AG08395 (cell line): ENCODE measurements at regions not wholly inside any gene's neighbourhood (a gene's known extent, or its start where the extent isn't known, plus 50 kb on each side); places are given as distances from the start of the nearest gene placed in this dataset.
"Not testable (repeated sequence)": the region's sequence is repeated elsewhere in the genome, so short reads cannot be mapped to it uniquely, and the experiment has no call there.

Experiments
- DNase-seq: peaks from one replicate; pipeline ENCODE4 v3.0.0; 2012; ENCODE audit warnings: mixed read lengths, low spot score

DNA sequence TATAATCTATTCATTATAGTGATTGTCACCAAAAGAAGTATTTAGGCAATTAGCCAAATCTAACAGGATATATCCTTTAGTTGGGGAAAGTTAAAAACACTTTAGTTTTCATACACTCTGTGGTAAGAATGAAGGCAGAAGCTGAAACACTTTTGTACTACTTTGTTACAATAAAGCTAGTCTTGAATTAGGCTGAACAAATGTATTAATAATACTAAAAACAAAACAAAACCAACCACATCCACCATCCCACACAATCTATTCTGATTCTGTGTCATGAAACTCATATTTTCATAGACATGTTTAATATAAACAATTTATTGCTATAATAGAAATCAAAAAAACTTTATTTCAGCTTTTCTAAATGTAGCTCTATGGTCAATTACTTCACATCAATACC, 508.8 kb downstream of the ZEB2 start:
- no peak for DNase-seq

DNA sequence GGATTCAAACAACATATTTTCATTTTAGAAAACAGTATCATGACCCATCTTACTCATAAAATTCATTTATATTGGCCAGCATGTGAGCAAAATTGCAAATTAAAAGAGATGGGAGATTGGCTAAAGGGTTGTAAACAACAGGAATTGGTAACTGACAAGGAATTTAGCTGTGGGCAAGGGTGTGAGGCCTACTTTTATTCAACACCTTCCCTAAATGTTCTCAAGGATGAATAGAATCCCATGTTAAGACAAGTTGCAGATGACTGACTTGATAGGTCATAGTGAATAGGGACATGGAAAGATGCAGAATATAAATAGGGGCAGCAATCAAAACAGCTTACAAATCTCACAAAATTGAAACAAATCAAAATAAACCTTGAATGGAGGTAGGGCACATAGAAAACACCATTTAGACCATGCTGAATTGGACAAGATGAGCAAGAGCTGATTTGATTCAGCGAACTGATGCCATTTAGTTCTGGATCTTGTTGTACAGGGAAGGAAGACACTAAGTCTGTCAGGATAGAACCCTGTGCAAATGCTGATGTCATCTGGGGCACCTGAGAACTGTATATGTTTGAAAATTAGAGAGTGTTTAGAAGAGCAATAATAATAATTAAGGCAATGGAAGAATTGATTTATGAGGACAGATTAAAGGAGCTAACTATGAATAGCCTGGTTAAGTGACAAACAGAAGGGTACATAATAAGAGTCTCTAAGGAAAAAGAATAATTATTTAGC, 509.7 kb downstream of the ZEB2 start:
- no peak for DNase-seq

DNA sequence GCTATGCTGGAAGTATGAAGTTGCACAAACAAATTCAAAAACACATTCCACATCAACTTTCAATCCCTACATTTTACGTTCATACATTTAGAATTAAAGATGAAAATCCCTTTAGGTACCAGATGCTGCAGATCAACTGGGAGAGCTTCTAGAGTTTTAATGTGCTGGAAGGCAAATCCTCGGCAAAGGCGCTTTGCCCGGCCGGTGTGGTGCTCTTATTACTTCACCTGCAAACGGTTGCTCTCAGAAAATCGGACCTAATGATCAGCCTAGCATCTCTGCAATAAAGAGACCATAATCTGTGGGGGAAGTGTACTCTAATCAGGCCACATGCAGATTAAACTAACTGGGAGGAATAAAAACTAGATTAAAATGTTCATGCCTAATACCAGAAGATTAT, 513.8 kb downstream of the ZEB2 start:
- DNase-seq: no peak

DNA sequence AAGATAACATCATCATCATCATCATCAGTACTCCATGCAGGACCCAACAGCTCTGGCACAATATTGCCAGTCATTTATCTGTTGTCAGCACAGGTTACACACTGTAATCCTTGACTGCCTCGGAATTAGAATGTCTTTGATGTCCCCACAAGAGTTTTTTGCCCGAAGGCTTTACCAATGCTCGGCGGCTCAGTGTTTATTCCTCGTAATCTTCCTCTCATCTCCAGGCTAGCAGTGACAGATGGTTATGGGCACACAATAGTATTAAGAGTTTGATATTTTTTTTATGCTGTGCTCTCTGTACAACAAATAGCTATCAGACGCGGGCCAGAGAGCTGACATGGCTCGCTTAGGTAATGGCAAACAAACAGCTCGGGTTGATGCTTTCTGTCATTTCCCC, 515.2 kb downstream of the ZEB2 start:
- no peak for DNase-seq

DNA sequence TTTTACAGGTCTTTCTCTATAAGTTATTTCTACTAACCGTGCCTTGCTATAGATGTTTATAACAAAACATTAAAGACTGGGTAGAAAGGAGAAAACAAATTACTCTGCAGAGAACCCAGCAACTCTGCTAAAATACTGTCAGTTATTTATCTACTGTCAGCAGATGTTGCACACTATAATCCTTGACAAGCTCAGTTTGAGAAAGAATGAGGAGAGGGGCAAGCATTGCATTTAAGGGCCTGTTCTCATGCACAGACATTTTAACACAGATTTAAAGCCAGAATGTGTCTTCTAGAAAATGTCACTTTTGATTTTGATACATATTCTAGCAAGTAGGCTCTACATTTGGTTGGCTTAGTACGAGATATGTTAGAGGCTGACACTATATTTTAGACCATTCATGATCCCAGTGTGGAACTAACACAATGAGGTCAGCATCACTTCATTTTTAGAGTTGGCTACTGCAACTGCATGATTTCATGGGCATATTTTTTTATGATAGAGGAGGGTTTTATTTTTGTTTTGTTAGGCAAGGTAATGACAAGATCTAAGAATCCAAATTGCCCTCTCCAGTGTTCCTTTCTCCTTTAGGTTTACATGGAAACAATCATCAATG, 516.4 kb downstream of the ZEB2 start:
- no peak for DNase-seq

DNA sequence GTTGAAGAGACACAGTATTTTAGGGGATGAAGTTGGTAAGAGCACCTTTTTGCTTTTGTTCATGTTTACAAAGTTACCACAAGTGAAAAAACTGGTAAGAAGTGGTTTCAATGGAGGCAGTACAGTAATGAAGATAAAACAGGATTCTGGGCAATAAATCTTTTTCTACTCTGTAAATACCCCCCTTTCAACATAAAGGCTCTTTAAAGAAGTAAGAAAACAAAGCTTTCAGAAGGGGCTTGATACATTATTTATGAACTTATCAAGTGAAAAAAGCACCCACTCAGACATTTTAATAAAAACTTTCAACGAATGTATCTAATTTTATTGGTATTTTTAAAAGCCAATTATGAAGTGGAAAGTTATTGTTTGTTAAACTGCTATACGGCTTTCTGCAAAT, 522.9 kb downstream of the ZEB2 start:
- no peak for DNase-seq

DNA sequence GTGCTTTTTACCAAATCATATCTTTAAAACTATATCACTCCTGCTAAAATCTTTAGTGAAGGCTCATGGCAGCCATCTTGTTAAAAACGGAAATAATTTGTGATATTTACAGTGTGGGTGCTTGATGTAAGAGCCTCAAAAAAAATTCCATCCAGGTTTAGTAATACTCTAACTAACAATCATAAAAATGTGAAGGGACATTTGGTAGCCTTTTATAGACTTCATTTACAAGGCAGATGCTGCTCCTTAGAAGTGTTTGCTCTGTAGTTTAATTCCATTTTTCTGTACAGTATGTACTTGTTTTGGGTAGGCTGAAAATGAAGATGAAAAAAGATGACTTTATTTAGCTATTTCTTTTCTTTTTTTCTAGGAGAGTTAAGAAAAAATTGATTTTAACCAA, 525.0 kb downstream of the ZEB2 start:
- no peak for DNase-seq

DNA sequence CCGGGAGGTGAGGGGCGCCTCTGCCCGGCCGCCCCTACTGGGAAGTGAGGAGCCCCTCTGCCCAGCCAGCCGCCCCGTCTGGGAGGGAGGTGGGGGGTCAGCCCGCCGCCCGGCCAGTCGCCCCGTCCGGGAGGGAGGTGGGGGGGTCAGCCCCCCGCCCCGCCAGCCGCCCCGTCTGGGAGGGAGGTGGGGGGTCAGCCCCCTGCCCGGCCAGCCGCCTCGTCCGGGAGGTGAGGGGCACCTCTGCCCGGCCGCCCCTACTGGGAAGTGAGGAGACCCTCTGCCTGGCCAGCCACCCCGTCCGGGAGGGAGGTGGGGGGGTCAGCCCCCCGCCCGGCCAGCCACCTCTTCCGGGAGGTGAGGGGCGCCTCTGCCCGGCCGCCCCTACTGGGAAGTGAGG, 528.3 kb downstream of the ZEB2 start:
- not testable (repeated sequence) for DNase-seq

DNA sequence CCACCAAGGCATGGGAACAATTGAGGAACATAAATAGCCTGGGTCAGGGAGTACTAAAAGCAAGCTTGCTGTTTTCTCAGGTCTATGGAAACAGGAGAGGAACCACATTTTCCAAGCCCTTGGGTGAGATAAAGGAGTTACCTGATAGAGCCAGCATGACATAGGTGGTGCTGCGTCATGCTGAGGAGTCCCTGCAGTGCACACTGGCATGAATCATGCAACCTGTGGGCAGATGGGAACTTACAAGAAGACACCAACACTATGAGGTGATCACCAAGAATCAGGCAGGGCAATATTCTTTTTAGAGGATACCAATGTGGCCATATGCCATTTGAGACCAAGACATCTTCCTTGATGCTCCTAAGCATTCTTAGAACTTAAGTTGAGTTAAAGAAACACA, 531.8 kb downstream of the ZEB2 start:
- no peak for DNase-seq

DNA sequence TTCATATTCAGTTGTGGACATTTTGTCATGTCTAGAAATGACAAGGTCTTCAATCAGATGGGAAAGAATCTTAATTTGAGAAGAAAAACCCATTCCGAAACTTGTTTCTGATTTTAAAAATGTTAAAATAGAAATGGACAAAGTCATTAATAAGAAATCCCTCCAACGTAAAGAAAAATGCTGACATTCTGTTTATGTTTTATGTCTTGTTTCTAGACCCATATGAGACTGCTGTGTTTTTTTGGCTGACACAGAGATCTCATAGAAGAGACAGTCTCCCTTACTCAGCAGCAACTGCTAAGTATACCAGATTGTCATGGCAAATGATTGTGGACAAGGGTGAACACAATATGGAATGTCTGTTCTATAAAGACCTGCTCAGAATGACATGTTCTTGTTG, 538.5 kb downstream of the ZEB2 start:
- no peak for DNase-seq

DNA sequence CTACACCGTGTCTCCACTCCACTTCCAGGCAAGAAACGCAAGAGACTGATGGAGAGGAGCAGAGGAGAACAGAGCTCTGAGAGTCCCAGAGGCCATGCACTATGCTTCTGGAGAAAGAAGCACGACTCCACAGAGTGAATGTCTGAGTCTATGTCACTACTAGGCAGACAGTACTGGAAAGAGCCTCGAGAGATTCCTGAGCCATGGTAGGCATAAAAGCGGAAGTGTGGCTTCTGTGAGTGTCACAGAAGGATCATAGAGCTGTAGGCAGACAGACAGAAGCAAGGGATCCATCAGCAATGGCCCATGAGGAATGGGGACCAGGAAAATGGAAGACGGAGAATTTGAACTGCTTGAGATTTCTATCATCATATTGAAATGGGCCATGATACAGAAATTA, 542.6 kb downstream of the ZEB2 start:
- DNase-seq: no peak

DNA sequence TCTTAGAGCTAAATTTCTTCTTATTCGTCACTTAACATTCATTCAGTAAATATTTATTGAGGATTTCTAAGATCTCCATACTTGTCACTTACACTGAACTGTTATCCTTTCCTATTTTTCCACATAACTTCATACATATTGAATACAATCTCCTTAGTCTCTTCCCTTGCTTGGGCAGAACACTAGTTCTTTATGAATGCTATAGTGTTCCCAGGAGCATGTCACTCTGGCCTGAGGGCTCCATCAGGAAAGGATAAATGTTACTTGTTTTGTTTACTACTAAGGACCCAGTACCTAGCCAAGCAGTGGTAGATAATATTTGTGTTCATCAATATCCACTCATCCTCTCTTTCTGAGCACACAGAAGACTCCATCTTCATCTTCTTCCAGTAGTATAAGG, 544.7 kb downstream of the ZEB2 start:
- DNase-seq: no peak

DNA sequence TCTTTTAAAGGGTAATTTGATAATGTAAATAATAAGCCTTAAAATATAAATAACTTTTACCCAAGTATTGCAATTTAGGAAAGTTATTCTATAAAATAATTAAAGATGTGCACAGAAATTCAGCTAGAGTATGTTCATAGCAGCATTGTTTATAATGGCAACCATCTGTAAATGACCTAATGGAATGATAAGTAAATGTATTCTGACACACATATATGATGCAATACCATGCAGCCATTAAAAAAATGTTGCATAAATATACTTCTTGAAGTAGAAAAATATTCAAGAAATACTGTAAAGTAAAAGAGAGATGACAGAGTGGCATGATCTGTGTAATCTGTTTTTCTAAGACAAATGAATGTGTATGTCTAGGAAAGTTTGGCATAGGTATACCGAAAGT, 545.7 kb downstream of the ZEB2 start:
- no peak for DNase-seq

DNA sequence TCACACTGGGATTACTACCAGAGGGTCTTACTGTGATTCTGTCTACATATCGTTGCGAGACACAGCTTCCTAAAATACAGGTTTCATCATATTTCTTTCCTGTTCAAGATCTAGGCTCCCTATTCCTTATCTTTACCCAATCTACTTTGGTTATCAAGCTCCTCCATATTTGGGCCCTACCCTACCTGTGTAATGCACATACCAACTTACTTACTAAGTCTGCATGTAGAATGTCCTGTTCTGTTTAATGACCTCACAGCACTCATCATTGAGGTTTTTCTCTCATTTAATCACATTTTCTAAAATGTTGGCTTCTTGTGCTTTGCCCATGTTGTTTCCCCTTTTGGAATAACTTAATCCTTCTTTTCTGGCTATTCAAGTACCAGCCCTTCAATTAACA, 551.1 kb downstream of the ZEB2 start:
- no peak for DNase-seq

DNA sequence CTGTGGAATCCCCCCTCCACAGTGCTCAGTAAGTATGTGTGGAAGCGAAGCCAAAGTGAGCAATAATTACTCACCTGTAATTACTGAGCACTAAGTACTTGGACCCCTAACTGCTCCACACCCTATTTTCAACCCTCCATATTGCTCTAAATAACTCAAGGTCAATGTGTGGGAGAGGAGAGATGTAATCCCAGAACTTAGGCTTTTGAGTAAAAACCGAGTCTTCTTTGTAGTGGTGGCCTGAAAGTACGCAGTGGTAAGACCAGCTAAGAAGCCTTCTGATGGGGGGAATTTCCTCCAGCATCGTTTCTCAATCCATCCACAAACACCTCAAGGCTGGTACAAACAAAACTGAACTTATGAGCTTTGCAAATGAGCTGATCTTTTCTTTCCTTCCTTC, 551.6 kb downstream of the ZEB2 start:
- DNase-seq: no peak

DNA sequence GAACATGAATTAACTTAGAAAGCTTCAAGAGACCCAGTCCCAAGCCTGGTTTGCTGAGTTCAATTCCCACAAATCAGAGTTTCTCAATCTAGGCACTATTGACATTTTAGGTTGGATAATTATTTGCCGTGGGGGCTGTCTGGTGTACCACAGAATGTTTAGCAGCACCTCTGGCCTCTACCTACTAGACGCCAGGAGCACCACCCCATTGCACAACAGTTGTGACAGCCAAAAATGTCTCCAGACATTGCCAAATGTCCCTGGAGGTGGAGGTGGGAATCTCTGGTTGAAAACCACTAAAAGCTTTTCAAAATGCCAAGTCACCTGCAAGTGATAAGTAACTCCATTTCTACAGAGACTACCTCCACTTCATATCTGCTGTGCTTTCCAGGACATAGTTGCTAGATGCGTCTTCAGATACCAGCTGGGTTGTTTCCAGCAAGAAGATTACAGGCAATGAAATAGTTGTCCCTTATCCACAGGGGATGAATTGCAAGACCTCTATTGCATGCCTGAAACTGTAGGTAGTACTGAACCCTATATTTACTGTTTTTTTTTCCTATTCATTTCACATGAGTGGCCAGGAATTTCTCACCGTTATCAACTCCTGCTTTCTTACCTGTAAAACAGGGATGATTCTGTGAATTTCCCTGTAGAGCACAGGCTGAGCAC, 554.3 kb downstream of the ZEB2 start:
- no peak for DNase-seq

DNA sequence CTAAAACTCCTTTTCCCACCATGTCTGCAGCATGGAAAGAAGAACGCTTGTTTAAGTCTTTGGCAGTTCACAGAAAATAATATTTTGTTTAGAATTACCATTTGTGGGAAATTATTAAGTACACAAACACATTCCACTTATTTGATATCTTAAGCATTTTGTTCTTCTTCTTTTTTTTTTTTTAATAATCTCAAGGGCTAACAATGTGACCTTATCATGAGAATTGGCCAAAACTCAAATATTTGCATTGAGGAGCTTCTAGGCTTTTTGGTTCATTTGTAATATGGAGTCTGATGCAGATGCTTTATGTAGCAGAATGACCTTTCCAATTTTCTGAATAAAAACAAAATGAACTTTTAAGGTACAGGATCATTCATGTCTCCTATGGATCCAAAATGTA, 555.0 kb downstream of the ZEB2 start:
- DNase-seq: no peak

DNA sequence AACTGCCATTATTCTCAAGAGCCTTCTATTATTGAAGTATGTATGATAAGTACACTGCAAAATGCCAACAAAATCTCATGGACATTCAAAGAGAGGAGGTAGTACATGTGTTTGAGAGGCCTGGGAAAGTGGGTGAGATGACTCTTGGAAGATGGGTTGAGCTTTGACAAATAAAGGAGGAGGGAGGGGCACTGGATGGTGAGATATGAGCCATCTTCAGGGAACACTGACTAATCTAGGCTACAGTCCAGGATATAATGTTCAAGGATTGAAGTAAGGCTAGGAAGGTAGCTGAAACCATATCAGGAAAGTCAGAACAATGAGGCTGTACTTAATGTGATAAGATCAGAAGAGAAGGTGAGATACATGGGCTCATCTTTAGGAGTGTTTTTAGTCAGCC, 559.7 kb downstream of the ZEB2 start:
- no peak for DNase-seq

DNA sequence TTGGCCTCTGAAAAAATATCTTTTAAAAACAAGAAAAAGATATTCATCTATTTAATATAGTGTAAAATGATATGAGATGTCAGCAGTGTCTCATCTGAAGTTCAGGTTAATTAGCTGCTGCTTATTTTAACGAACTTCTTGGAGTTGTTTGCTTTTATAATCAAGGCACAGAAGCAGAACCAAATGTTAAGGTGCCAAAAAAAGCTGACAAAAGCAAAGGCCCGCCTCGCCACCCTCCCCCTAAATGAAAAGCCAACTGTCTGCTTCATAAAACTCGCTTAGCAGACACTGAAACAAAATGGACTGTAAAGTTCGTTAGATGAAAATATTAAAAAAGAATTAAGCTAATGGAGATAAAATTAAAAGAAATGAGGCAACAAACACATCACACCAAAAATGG, 562.6 kb downstream of the ZEB2 start:
- no peak for DNase-seq

DNA sequence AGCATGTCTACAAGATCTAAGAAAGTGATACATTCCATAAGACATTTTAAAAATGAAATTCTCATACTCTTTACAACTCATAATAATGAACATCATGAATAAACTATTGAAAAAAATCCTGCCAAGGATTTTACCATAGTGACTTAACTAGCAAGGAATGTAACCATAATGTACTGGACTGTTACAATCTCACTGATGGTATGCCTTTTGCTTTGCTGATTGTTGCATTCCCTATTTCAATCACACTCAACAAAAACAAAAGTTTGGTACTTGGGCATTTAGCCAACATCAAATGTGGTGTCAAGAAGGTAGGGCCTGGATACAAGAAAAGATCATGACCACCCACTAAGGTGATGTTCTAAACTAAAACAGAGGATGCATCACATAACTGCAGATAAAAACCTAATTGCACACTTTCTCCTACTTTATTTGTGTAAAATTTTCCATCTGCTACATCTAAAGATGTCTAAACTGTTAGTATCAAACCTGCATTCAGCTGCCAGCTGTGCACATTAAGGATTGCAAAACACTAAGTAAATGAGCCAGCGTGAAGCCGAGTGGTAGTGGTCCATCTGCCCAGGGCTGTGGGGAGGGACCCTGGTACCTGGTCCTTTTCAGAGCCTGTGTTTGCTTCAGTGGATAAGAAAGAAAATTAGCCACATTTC, 564.4 kb downstream of the ZEB2 start:
- peak; percentile 54 for DNase-seq

DNA sequence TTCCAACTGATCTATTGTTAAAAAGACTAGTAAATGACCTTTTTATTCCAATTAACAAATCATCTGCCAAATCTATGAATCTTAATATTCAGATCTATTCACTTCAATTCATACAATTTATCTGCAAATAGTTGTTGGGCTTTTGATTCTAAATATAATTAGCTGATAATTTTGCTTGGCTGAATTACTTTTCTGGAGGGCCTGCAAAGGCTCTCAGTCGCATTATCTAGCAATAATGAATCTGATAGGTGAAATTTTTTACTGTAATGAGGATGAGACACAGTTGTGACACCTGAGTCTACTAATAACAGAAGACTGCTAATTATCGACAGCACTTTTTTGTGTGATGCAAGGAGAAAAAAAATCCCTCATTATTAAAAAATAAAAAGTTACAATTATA, 565.1 kb downstream of the ZEB2 start:
- no peak for DNase-seq

DNA sequence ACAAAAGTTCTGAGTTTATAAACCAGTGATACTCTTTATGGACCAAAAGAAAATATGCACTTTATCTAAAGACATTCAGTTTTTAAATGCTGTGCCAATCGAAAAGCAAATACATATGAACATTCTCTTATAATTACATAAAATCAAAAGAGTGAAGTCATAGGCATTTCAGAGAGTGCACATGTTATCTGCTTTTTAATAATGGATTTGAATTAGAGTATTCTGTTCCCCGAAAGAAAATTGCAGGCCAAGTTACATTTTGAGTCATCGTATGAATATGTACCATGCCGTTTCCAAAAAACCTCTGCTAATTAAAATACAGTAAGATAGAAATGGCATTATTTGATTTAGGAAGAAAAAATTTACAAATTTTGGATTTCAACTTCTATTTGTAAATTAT, 565.7 kb downstream of the ZEB2 start:
- DNase-seq: no peak

DNA sequence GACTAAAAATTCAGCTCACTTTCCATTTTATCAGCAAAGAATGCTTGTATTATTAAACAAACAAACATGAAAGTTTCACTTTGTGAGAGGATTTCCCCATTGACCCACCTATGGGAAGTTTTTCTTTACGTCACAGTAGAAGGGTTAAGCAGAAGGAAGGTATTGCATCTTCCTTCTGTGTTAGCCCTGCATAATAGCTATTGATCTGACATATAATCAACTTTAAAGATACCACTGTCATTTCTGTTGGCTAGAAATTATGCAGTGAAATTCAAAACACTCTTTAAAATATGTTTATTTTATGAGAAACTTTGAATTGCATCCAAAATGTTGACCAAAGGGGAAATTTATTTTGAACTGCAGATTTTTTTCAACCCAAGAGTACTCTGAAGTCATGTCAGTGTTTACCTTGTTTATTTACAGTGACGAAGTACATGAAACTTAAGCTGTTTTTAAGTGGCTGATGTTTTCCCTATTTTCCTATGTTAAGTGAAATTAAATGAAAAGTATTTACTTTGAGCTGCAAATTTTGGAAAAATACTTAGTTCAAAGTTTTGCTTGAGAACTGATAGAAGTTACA, 566.4 kb downstream of the ZEB2 start:
- no peak for DNase-seq
